Mucosa of rectum (tissue), 2 donors: ENCODE measurements at regions not wholly inside any gene's neighbourhood (a gene's known extent, or its start where the extent isn't known, plus 50 kb on each side); places are given as distances from the start of the nearest gene placed in this dataset.
A peak's percentile ranks its signal among the peaks of the same experiment; 100 is the strongest.
"Not testable (repeated sequence)": the region's sequence is repeated elsewhere in the genome, so short reads cannot be mapped to it uniquely, and the experiment has no call there.

Experiments used
- H3K27ac ChIP-seq, 2 donors: one replicate each; pipeline ENCODE4 v1.7.0; 2013; ENCODE audit warnings: inconsistent platforms in 2 of 2, low read depth in 2 of 2, low read length in 2 of 2
- H3K27me3 ChIP-seq, 2 donors: one replicate each; pipeline ENCODE4 v1.7.0; 2013; ENCODE audit warnings: low read length in 2 of 2; ENCODE audit not compliant: control insufficient read depth in 2 of 2, insufficient read depth in 2 of 2
- H3K36me3 ChIP-seq, 2 donors: one replicate each; pipeline ENCODE4 v1.7.0; 2013; ENCODE audit warnings: low read length in 2 of 2; ENCODE audit not compliant: control insufficient read depth in 2 of 2, insufficient read depth in 2 of 2
- H3K4me1 ChIP-seq, 2 donors: one replicate each; pipeline ENCODE4 v1.7.0; 2013; ENCODE audit warnings: low read length in 2 of 2, mild to moderate bottlenecking in 1 of 2; ENCODE audit not compliant: control insufficient read depth in 2 of 2, insufficient read depth in 2 of 2
- H3K4me3 ChIP-seq, 2 donors: one replicate each; pipeline ENCODE4 v1.7.0; 2013; ENCODE audit warnings: low read length in 2 of 2
- H3K9ac ChIP-seq, 2 donors: one replicate each; pipeline ENCODE4 v1.7.0; 2013; ENCODE audit warnings: low read length in 2 of 2, low read depth in 1 of 2, mild to moderate bottlenecking in 1 of 2
- H3K9me3 ChIP-seq, 2 donors: one replicate each; pipeline ENCODE4 v1.7.0; 2013; ENCODE audit warnings: low read length in 2 of 2; ENCODE audit not compliant: control insufficient read depth in 2 of 2
- donor health status: healthy.
- donor health status: Normal muscosa, but diverticular disease.

DNA sequence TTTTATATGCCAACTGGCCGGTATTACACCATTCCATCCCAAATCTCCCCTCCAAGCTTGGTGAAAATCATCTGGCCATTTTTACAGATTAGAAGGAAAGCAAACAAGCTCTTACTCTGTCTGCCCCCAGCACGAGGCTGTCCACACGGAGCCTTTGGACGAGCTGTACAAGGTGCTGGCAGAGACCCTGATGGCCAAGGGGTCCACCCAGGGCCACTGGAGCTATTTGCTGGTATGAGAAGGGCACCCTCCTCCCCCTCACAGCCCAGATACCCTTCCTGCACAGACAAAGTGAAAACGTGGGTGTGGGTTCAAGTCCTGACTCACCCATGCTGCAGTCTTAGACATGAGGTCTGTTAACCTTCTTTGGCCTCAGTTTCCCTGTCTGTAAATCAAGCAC is 84.9 kb upstream of the DRD5 start:
- H3K9ac ChIP-seq, H3K4me1 ChIP-seq, H3K4me3 ChIP-seq, H3K27ac ChIP-seq, H3K27me3 ChIP-seq, H3K9me3 ChIP-seq, H3K36me3 ChIP-seq: not testable (repeated sequence)

DNA sequence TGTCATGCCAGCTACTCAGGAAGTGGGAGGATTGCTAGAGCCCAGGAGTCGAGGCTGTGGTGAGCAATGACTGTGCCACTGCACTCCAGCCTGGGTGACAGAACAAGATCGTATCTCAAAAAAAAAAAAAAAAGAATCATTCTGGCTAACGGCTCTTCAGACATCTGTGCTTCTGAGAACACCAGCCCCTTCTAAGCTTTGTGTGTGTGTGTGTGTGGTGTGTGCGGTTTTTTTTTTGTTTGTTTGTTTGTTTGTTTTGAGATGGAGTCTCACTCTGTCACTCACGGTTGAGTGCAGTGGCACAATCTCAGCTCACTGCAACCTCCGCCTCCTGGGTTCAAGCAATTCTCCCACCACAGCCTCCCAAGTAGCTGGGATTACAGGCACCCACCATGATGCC is 79.4 kb upstream of the DRD5 start:
- not testable (repeated sequence) for H3K27ac ChIP-seq, H3K4me1 ChIP-seq, H3K36me3 ChIP-seq, H3K9me3 ChIP-seq, H3K27me3 ChIP-seq, H3K9ac ChIP-seq, H3K4me3 ChIP-seq

DNA sequence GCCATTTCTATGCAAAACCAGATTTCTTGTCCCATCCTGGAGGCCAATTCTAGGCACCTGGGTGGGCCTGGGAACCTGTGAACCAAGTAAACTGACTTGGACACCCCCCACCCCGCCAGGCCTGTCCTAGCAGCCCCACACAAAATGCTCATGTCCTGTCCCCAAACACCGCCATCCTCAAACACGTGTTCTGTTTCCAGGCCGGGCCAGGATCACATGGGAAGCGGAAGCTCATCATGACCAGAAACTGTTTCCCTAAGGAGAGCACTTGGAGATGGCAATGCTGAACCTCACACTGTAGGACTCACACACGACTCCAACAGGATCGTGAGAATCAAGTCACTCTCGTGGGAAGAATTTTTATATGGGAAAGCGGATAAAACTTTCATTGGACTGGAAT is 78.7 kb upstream of the DRD5 start:
- H3K36me3 ChIP-seq, H3K27ac ChIP-seq, H3K4me1 ChIP-seq, H3K9me3 ChIP-seq, H3K27me3 ChIP-seq, H3K4me3 ChIP-seq, H3K9ac ChIP-seq: not testable (repeated sequence)

DNA sequence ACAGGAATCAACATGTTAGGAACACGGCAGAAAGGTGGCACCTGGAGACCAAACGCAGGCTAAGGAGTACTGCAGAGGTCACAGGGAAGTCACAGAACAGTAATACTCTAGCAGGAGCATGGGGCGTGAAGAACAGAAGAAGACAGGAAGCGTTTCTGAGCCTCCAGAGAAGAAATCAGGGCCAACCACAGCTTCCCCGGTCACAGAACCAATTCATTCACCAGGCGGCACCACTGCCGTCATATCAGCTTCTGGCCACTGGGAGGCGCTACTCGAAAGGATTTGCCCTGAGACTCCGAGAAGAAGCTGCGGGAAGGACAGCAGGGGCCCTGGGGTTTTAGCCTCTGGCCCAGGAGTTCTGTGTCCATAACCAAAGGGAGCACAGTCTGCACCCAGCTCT is 78.0 kb upstream of the DRD5 start:
- H3K4me1 ChIP-seq: peaks cover 0 to 11% of the 10 kb centered on the region in 2 donors
- H3K9me3 ChIP-seq: no peaks in the 10 kb centered on the region
- H3K27ac ChIP-seq: no peak overlapping the region
- no peaks in the 10 kb centered on the region for H3K27me3 ChIP-seq
- no peak overlapping the region for H3K9ac ChIP-seq
- no peak overlapping the region for H3K4me3 ChIP-seq
- no peaks in the 10 kb centered on the region for H3K36me3 ChIP-seq

GRCh38 chr4:9704126-9704525 is 77.3 kb upstream of the DRD5 start:
- Histone ChIP-seq H3K4me1 (peaks cover 0 to 11% of the 10 kb centered on the region in 2 donors), H3K27ac (peak overlapping the region in 1 of 2 donors; percentile 37)
- H3K4me3 ChIP-seq, H3K36me3 ChIP-seq, H3K27me3 ChIP-seq, H3K9ac ChIP-seq, H3K9me3 ChIP-seq: not testable (repeated sequence)

DNA sequence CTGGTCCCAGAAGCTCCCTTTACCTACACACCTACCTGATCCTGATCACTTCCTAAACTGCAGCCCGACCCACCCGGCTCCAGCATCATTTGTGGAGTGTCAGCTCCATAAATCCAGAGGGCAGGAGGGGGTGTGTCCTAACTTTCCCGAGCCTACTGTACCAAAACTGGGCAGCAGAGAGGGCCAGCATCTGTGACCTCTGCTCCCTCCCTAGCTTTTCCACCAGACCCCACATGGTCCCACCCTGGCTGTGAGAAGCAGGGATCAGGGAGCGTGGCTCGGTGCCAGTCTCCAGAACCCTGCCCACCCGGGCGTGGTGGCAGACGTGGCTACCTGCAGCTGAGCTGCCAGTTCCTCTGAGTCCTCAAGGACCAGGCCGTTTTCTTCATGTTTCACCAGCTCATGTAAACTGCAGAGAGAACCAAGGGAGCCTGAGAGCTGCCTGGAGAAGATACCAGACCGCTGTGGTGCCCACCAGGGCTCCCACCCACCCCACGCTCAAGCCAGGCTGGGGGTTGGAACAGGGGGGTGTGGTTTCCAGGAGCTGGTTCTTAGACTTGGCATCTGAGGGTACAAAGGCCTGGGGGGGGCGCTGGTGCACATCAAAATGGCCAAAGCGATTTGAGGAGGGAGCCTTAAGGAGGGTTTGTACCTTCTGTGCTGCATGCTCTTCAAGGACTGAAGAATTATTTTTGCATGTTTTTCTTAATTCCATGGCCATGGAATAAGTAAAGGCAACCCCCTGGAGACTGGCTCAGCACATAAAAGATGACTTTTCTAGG is 76.7 kb upstream of the DRD5 start:
- H3K36me3 ChIP-seq: no peaks in the 10 kb centered on the region
- H3K9me3 ChIP-seq: no peaks in the 10 kb centered on the region
- no peak overlapping the region for H3K4me3 ChIP-seq
- no peaks in the 10 kb centered on the region for H3K27me3 ChIP-seq
- H3K27ac ChIP-seq: peak overlapping the region in 1 of 2 donors; percentile 37
- H3K4me1 ChIP-seq: peaks cover 0 to 11% of the 10 kb centered on the region in 2 donors
- no peak overlapping the region for H3K9ac ChIP-seq

- H3K27ac ChIP-seq: peak overlapping the region; percentile 72 to 80
- H3K4me3 ChIP-seq, H3K36me3 ChIP-seq, H3K27me3 ChIP-seq, H3K9me3 ChIP-seq: not testable (repeated sequence)
- H3K4me1 ChIP-seq: peaks cover 0 to 11% of the 10 kb centered on the region in 2 donors
- H3K9ac ChIP-seq: peak overlapping the region in 1 of 2 donors; percentile 20
Observed at GRCh38 chr4:9707281-9707680, 74.2 kb upstream of the DRD5 start.

- Histone ChIP-seq H3K27ac (peak overlapping the region; percentile 72 to 80), H3K9ac (peak overlapping the region in 1 of 2 donors; percentile 10), H3K4me1 (peaks cover 0 to 11% of the 10 kb centered on the region in 2 donors)
- not testable (repeated sequence) for H3K4me3 ChIP-seq, H3K9me3 ChIP-seq, H3K36me3 ChIP-seq, H3K27me3 ChIP-seq
Observed at GRCh38 chr4:9707936-9708335, 73.5 kb upstream of the DRD5 start.

- H3K27ac ChIP-seq: no peak overlapping the region
- no peaks in the 10 kb centered on the region for H3K9me3 ChIP-seq
- peaks cover 0 to 11% of the 10 kb centered on the region in 2 donors for H3K4me1 ChIP-seq
- H3K9ac ChIP-seq: no peak overlapping the region
- no peaks in the 10 kb centered on the region for H3K36me3 ChIP-seq
- H3K4me3 ChIP-seq: no peak overlapping the region
- no peaks in the 10 kb centered on the region for H3K27me3 ChIP-seq
Observed at GRCh38 chr4:9709724-9710123, 71.7 kb upstream of the DRD5 start.

DNA sequence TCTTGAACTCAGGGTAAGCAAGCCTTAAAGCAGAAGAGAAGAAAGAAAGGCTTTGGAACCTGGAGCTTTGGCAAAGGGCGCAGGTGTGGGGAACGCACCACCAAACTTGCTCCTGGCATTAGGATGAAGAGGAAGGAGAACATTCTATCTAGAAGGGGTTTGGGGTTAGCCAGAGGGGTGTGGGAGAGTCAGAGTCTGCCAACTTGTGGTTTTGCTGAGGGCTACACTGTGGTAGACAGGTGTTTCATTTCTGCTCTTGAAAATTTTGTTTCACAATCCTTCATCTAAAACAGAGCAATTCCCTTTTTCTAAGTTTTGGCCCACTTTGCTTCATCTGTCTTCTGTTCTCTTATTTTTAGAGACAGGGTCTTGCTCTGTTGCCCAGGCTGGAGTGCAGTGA is 66.2 kb upstream of the DRD5 start:
- H3K4me3 ChIP-seq, H3K36me3 ChIP-seq, H3K27ac ChIP-seq, H3K27me3 ChIP-seq, H3K9ac ChIP-seq, H3K4me1 ChIP-seq, H3K9me3 ChIP-seq: not testable (repeated sequence)

DNA sequence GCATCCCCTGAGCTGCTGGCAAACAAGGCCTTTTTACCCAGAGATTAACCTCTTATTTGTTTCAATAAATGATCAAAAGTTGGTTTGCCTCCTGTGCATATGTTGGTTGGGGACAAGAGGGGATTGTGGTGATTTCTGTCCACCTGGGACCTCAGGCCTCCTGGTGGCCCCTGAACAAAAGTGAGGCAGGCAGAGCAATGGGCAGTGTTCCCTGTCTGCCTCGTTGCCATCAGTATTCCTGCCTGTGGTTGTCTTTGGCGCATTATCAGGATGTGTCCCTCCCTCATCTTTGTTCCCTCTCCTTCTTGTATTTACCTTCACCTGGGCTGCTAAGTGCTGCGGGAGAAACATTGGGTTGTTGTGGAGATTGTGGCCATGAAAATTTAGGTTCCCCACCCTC is 65.3 kb upstream of the DRD5 start:
- Histone ChIP-seq H3K9me3 (no peaks in the 10 kb centered on the region), H3K36me3 (no peaks in the 10 kb centered on the region), H3K27me3 (no peaks in the 10 kb centered on the region), H3K4me3 (no peak overlapping the region), H3K9ac (no peak overlapping the region), H3K27ac (no peak overlapping the region), H3K4me1 (no peaks in the 10 kb centered on the region)
